Hematopoietic multipotent progenitor cell (in vitro differentiated cells): ENCODE measurements at regions not wholly inside any gene's neighbourhood (a gene's known extent, or its start where the extent isn't known, plus 50 kb on each side); places are given as distances from the start of the nearest gene placed in this dataset.

Experiments
- DNase-seq, 3 donors: peaks; one replicate each; pipeline ENCODE4 v3.0.0-alpha.2; 2011 to 2015; ENCODE audit warnings: low read depth in 2 of 3, low spot score in 2 of 3

- no peak for DNase-seq
These were observed 62.9 kb upstream of the LMO4 start for GRCh38 chr1:87265786-87266185.

GRCh38 chr1:87268111-87268510 is 60.6 kb upstream of the LMO4 start:
- no peak for DNase-seq

- DNase-seq: no peak
These were observed 58.8 kb upstream of the LMO4 start for GRCh38 chr1:87269921-87270320.

- DNase-seq: no peak
These were observed 55.4 kb upstream of the LMO4 start for GRCh38 chr1:87273291-87273690.

- DNase-seq: no peak
These were observed 53.8 kb upstream of the LMO4 start for GRCh38 chr1:87274851-87275250.

DNA sequence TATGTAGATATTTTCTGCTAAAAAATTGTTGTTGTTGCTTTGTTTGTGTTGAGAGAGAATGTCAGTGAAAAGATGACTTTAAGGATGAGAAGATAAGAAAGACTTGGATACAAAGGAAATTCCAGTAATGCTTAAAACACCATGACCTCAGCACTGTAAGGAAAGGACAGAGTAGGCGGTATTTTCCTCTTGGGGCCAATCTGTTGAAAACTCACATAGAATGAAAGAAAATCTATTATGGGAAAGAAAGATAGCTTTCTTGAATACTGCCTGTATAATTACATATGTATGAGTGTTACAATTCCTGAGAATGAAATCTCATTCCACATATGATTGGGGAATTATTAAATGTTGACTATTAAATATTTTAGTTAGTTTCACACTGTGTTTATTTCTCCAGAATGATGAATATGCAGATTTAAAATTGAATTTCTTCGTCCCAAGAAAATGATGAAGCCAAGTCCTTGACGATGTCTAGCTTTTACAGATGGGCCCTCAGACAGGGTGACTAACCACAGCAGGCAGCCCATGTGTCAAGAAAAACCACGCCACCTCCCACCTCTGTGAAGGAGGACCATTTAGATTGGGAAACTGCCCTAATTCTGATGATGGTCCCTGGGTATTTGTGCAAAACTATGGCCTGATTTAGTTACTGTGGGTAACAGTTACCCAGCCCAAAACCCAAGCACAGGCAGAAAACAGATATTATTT is 49.7 kb upstream of the LMO4 start:
- no peak for DNase-seq
